B cell (primary cell): ENCODE measurements at regions not wholly inside any gene's neighbourhood (a gene's known extent, or its start where the extent isn't known, plus 50 kb on each side); places are given as distances from the start of the nearest gene placed in this dataset.

Experiments
- ATAC-seq: fragments of 200-7000 bp; cut with Tn5 transposase; one replicate; pipeline ENCODE4 v1.10.0; 2021; ENCODE audit warnings: low read depth, mild to moderate bottlenecking, moderate number of reproducible peaks, moderate library complexity
- CTCF ChIA-PET: fragments of 350-600 bp; sonication (Branson Sonifier 250); formaldehyde crosslinking; loops from one replicate; lab custom pipeline; 2021; ENCODE audit warnings: antibody characterized with exemption, inconsistent platforms; lab: Charles Lee
- POLR2A ChIA-PET: fragments of 350-600 bp; sonication (Branson Sonifier 250); formaldehyde crosslinking; loops from one replicate; lab custom pipeline; 2021; ENCODE audit warnings: antibody characterized with exemption; lab: Charles Lee
- DNase-seq: peaks from one replicate; pipeline ENCODE4 v3.0.0; 2013
- H2AFZ ChIP-seq: 2 replicates; pipeline ENCODE4 v1.6.1; 2012; ENCODE audit warnings: mild to moderate bottlenecking, low read depth, low read length; ENCODE audit not compliant: insufficient read depth, poor library complexity, severe bottlenecking
- H3K27ac ChIP-seq, 2 donors: 1 replicate in 1 of 2; 2 replicates in 1 of 2; pipeline ENCODE4 v1.5.1; 2012 to 2013; ENCODE audit warnings: low read length in 2 of 2, mild to moderate bottlenecking in 2 of 2, moderate library complexity in 1 of 2
- H3K27me3 ChIP-seq, 4 experiments: fragments of 200-600 bp in 1 of 4; sonication (generic) in 1 of 4; replicated peaks in 1 of 4; 1 replicate in 2 of 4; 2 replicates in 2 of 4; pipeline versions ENCODE4 v1.6.1 to v1.7.0; 2013 to 2016; ENCODE audit warnings: low read length in 3 of 4, mild to moderate bottlenecking in 2 of 4, mixed read lengths in 1 of 4, moderate library complexity in 1 of 4; ENCODE audit not compliant: insufficient read depth in 4 of 4, control insufficient read depth in 3 of 4; ENCODE audit errors: control extremely low read depth in 1 of 4
- H3K36me3 ChIP-seq, 2 experiments: replicated peaks in 1 of 2; 1 replicate in 1 of 2; 2 replicates in 1 of 2; pipeline versions ENCODE4 v1.6.1 to v1.7.1; 2013; ENCODE audit warnings: low read length in 1 of 2; ENCODE audit not compliant: insufficient read depth in 2 of 2, control insufficient read depth in 1 of 2; ENCODE audit errors: control extremely low read depth in 1 of 2, extremely low read depth in 1 of 2
- H3K4me1 ChIP-seq, 2 donors: fragments of 200-600 bp in 1 of 2; sonication (generic) in 1 of 2; 1 replicate in 1 of 2; 2 replicates in 1 of 2; pipeline versions ENCODE4 v1.5.1 to v1.6.1; 2013 to 2017; ENCODE audit warnings: low read length in 2 of 2; ENCODE audit not compliant: control insufficient read depth in 2 of 2, insufficient read depth in 2 of 2
- H3K4me2 ChIP-seq: replicated peaks from 2 replicates; pipeline ENCODE3; 2012; ENCODE audit warnings: mild to moderate bottlenecking, low read depth, low read length; ENCODE audit not compliant: poor library complexity, severe bottlenecking
- H3K4me3 ChIP-seq, 5 experiments: fragments of 200-600 bp in 1 of 5; sonication (generic) in 1 of 5; 1 replicate in 3 of 5; 2 replicates in 2 of 5; pipeline versions ENCODE4 v1.5.1 to v1.7.0; 2011 to 2016; ENCODE audit warnings: low read length in 4 of 5, mild to moderate bottlenecking in 4 of 5, low read depth in 2 of 5, control low read depth in 1 of 5, moderate library complexity in 1 of 5; ENCODE audit not compliant: insufficient read depth in 1 of 5; ENCODE audit errors: control extremely low read depth in 1 of 5, extremely low read depth in 1 of 5
- H3K79me2 ChIP-seq: fragments of 200-600 bp; sonication (generic); one replicate; pipeline ENCODE4 v1.6.0; 2016; ENCODE audit warnings: low read length; ENCODE audit not compliant: control insufficient read depth, insufficient read depth
- H3K9ac ChIP-seq: fragments of 200-600 bp; sonication (generic); 2 replicates; pipeline ENCODE4 v1.6.1; 2017; ENCODE audit warnings: mild to moderate bottlenecking, low read length, moderate library complexity
- H3K9me3 ChIP-seq, 3 donors: one replicate each; pipeline versions ENCODE4 v1.6.1 to v1.7.1; 2013; ENCODE audit warnings: low read length in 2 of 3; ENCODE audit not compliant: control insufficient read depth in 2 of 3, insufficient read depth in 1 of 3; ENCODE audit errors: control extremely low read depth in 1 of 3
- H4K20me1 ChIP-seq: 2 replicates; pipeline ENCODE4 v1.6.0; 2012; ENCODE audit warnings: mild to moderate bottlenecking, low read length; ENCODE audit not compliant: insufficient read depth, control insufficient read depth, poor library complexity, severe bottlenecking
- H3K27ac Mint-ChIP-seq: one replicate; pipeline ENCODE4 v1.8.0; 2021; ENCODE audit warnings: mixed read lengths
- H3K27me3 Mint-ChIP-seq: one replicate; pipeline ENCODE4 v1.8.0; 2021; ENCODE audit warnings: mixed read lengths
- H3K4me1 Mint-ChIP-seq: one replicate; pipeline ENCODE4 v1.8.0; 2021; ENCODE audit warnings: mixed read lengths
- H3K4me3 Mint-ChIP-seq: one replicate; pipeline ENCODE4 v1.8.0; 2021; ENCODE audit warnings: mixed read lengths
- H3K9me3 Mint-ChIP-seq: one replicate; pipeline ENCODE4 v1.8.0; 2022; ENCODE audit warnings: mixed read lengths; ENCODE audit not compliant: insufficient read depth
- CTCF ChIP-seq: fragments of 200-600 bp; IDR thresholded peaks from one replicate; pipeline ENCODE4 v1.8.0; 2022; ENCODE audit warnings: antibody characterized with exemption, mild to moderate bottlenecking
- EZH2 ChIP-seq: IDR thresholded peaks from 2 replicates; pipeline ENCODE4 v1.6.1; 2012; ENCODE audit warnings: borderline replicate concordance, low read depth, mild to moderate bottlenecking, moderate library complexity, low read length; ENCODE audit not compliant: insufficient read depth, poor library complexity, severe bottlenecking
- WGBS: methylation state at CpG from one replicate; pipeline ENCODE4 v1.1.5; 2013; ENCODE audit warnings: missing lambda C conversion rate; ENCODE audit not compliant: insufficient coverage; 5-methylcytosine and 5-hydroxymethylcytosine counted together
- intact Hi-C: fragments of 100-400 bp; cut with micrococcal nuclease; formaldehyde crosslinking; loops from one replicate; pipeline ENCODE4 v1.10.0; 2022

GRCh38 chr2:158042666-158043065 lies 59.0 kb upstream of the UPP2 start:
- no peaks in the 10 kb centered on the region for H3K36me3 ChIP-seq
- Mint-ChIP-seq H3K4me3 (no peak overlapping the region), H3K4me1 (no peaks in the 10 kb centered on the region), H3K27ac (no peak overlapping the region), H3K9me3 (no peaks in the 10 kb centered on the region), H3K27me3 (peaks cover 15% of the 10 kb centered on the region)
- no peak for TF ChIP-seq EZH2
- TF ChIP-seq CTCF, result no peak
- no peaks in the 10 kb centered on the region for H3K27me3 ChIP-seq
- H3K9ac ChIP-seq, result no peak overlapping the region
- H3K4me3 ChIP-seq, result no peak overlapping the region
- no peak overlapping the region for H3K27ac ChIP-seq
- ChIA-PET CTCF (interaction anchor here (0.7 to 2.0 kb wide), 3 partner anchors 9 to 711 kb away, joined by 3 to 6 read pairs (median 4); no protein-coding TSS in a partner anchor), POLR2A (no interaction called here)
- no peaks in the 10 kb centered on the region for H4K20me1 ChIP-seq
- no peaks in the 10 kb centered on the region for H3K4me1 ChIP-seq
- no peaks in the 10 kb centered on the region for H3K79me2 ChIP-seq
- DNase-seq (no peak), ATAC-seq (no peak)
- H3K4me2 ChIP-seq, result no peak overlapping the region
- intact Hi-C loops, result no loop called here
- 0% methylated on average over 1 of the region's 6 CpGs for WGBS
- H3K9me3 ChIP-seq, result no peaks in the 10 kb centered on the region
- H2AFZ ChIP-seq, result no peak overlapping the region

GRCh38 chr2:158042245-158042644 lies 59.4 kb upstream of the UPP2 start:
- WGBS, result no CpG with 5 or more reads among the region's 2 CpGs
- Histone ChIP-seq H3K4me3 (no peak overlapping the region), H3K27me3 (peaks cover 0 to 2% (median 0%) of the 10 kb centered on the region in 4 experiments), H4K20me1 (no peaks in the 10 kb centered on the region), H2AFZ (no peak overlapping the region), H3K9me3 (no peaks in the 10 kb centered on the region), H3K36me3 (no peaks in the 10 kb centered on the region), H3K27ac (no peak overlapping the region), H3K9ac (no peak overlapping the region), H3K4me1 (no peaks in the 10 kb centered on the region), H3K79me2 (no peaks in the 10 kb centered on the region), H3K4me2 (no peak overlapping the region)
- DNase-seq (no peak), ATAC-seq (no peak)
- Mint-ChIP-seq H3K4me3 (no peak overlapping the region), H3K27ac (no peak overlapping the region), H3K9me3 (no peaks in the 10 kb centered on the region), H3K4me1 (no peaks in the 10 kb centered on the region), H3K27me3 (peaks cover 15% of the 10 kb centered on the region)
- TF ChIP-seq EZH2 (no peak), CTCF (no peak)
- ChIA-PET POLR2A (no interaction called here), CTCF (interaction anchor here (0.7 to 2.0 kb wide), 3 partner anchors 9 to 712 kb away, joined by 3 to 6 read pairs (median 4); no protein-coding TSS in a partner anchor)
- intact Hi-C loops, result no loop called here
